ENCODE measurements at regions not wholly inside any gene's neighbourhood (a gene's known extent, or its start where the extent isn't known, plus 50 kb on each side); places are given as distances from the start of the nearest gene placed in this dataset.

- TF ChIP-seq CTCF (conservative IDR thresholded peaks at IDR 0.05) (no peak), EZH2 (IDR thresholded peaks at IDR 0.05; ENCODE audit: low read depth) (no peak)
Measured at GRCh38 chr20:11103866-11104265, 430.1 kb upstream of the JAG1 start.
